UCSD-AML1 (cell line): ENCODE measurements at regions not wholly inside any gene's neighbourhood (a gene's known extent, or its start where the extent isn't known, plus 50 kb on each side); places are given as distances from the start of the nearest gene placed in this dataset.
"Not testable (repeated sequence)": the region's sequence is repeated elsewhere in the genome, so short reads cannot be mapped to it uniquely, and the experiment has no call there.

Experiments
- DNase-seq: peaks from one replicate; lab custom pipeline; 2025; ENCODE audit not compliant: unreplicated experiment; lab: John Stamatoyannopoulos, UW

GRCh38 chr13:78540058-78540457 lies 63.3 kb downstream of the POU4F1 start:
- DNase-seq: no peak

DNA sequence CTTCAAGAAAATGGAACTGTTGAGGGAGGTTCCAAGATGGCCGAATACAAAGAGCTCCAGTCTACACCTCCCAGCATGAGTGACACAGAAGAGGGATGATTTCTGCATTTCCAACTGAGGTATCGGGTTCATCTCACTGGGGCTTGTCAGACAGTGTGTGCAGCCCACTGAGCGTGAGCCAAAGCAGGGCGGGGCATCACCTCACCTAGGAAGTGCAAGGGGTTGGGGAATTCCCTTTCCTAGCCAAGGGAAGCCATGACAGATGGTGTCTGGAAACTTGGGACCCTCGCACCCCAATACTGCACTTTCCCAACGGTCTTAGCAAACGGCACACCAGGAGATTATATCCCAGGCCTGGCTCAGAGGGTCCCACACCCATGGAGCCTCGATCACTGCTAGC lies 77.3 kb downstream of the POU4F1 start:
- DNase-seq: not testable (repeated sequence)

DNA sequence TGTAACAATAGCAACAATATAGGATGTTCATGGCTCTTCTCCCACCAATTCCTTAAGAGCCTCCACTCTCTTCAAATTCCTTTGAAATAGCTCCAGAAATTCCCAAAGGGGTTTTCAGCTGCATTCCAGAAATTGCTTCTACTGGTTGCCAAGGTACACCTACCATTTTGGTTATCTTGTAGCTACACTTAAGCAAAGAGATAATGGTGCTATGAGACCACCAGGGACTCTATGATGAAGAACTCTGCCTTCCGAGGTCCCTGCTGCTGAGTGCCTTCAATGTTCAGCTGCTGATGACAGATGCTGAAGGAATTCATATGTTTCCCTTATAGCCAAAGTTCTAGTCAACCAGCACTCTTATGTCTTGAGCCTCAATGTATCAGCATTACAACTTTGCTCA lies 78.4 kb downstream of the POU4F1 start:
- no peak for DNase-seq

GRCh38 chr13:78521091-78521490 lies 82.3 kb downstream of the POU4F1 start:
- DNase-seq: no peak

DNA sequence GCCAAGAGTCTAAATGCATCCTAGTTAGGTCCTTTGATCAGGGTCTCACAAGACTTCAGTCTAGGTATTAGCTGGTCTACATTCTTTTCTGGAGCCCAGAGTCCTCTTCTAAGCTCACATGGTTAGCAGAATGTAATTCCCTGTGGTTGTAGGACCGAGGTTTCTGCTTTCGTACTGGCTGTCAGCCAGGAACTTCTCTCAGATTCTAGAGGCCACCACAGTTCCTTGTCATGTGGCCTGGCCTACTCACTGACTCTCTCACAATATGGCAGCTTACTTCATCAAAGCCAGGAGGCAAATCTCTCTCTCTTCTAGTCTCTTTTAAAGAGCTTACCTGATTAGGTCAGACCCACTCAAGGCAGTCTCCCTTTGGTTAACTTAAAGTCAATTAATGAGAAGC lies 82.9 kb downstream of the POU4F1 start:
- DNase-seq: no peak

GRCh38 chr13:78518482-78518881 lies 84.9 kb downstream of the POU4F1 start:
- DNase-seq: not testable (repeated sequence)

DNA sequence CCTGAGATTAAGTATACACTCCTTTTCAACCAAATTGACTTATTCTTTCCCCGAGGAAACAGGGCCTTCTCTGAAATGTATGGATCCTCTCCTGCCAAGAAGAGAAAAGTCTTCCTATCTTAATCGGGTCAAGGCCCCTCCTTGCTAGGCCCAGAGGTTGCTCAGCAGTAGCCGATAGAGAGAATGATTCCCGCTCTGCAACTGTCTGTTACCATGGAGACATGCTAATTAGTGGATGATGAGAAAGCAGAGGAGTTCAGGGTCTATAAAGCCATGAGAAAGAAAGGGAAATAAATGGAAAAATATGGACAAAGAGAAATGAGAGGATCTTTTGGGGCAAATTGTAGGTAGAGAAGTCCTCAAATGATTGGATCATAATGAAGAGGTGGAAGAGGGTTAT lies 103.5 kb downstream of the POU4F1 start:
- no peak for DNase-seq

DNA sequence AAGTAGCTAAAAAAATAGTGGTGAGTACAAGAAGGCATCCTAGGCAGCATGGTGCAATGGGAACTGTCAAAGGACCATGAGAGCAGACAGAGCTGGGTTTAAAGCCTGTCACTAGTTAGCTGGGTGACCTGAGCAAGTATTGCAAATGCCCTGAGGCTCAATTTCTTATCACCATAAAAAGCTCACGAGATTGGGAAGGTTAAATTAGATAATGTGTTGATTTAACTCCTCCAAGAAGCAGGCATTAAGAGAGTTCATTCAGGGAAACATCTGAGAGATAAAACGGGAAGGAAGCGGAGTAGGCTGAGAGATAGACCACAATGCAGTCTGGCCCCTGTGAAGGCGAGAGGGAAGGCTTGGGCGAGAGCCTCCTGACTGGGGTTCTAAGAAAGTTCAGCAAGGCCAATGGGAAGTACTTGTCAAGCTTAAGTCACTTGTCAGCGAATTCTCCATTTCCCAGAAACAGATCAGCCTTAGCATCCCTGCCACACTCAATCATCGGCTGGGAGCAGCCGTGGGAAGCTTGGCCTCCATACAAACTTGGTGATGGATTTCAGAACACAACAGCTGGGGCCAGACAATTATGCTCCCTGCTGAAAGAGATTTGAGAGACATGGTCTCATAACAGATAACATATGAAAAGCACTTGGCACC lies 105.5 kb downstream of the POU4F1 start:
- peak; percentile 32 for DNase-seq

GRCh38 chr13:78491978-78492377 lies 111.4 kb downstream of the POU4F1 start:
- no peak for DNase-seq

DNA sequence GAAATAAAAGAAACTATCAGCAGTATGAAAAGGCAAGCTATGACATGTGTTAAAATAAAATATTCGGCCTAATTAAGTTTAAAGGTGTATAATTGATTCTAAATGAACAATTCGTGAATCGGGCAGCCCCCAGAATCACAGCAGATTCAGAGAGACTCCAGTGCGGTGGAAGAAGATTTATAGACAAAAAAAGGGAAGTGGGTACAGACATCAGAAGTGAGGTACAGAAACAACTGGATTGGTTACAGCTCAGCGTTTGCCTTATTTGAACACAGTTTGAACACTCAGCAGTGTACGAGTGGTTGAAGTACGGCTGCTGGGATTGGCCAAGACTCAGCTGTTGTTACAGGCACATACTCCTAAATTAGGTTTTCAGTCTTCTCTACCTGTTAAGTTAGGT lies 113.1 kb downstream of the POU4F1 start:
- not testable (repeated sequence) for DNase-seq

DNA sequence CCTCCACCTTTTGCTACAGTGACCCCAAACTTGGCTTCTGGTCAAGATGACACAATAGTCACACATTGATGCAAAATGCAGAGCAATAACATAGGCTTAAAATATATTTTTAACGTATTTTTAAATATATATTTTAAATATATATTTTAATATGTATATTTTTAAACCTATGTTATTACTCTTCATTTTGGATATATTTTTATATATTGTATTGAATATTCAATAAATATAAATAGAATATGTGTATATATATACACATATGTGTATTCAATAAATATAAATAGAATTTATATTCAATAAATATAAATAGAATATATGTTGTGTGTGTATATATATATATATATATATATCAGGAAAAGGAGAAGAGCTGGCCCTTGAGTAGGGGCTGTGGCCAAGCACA lies 115.6 kb downstream of the POU4F1 start:
- DNase-seq: no peak

- no peak for DNase-seq
Measured at GRCh38 chr13:78485803-78486202, 117.5 kb downstream of the POU4F1 start.

DNA sequence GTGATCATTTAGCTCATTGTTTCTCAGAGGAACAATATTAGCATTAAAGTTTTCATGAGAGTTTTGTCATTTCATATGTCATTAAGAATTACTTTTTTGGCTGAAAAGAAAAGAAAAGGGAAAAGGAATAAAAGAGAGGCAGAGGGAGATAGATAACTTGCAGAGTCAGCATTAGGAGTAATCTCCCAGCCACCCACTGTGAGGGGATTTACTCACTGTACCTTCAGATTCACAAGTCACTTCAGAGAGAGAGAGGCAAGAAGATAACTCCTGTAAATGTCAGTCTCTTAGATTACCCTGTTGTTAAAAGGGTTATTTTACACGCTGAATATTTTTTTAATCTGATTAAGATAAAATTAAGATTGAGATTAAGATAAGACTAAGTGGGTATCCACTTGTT lies 125.2 kb downstream of the POU4F1 start:
- no peak for DNase-seq

DNA sequence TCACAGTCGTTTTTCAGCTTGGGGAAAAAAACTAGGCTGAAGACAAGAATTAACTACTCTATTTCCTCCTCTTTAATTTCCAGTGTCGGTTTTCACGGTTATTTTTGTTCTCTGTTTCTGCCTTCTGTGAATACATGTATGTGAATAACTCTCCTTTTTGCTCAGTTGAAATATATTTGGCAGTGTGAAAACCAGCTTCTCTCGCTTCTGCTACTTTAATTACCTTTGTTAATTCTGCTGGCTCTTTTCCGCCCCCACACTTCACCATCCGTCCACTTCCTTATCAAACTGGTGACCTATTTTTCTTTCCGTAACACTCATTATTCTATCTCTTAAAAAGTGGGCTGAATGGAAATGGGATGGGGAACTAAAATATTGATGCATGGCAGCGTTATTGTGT lies 126.4 kb downstream of the POU4F1 start:
- DNase-seq: no peak

DNA sequence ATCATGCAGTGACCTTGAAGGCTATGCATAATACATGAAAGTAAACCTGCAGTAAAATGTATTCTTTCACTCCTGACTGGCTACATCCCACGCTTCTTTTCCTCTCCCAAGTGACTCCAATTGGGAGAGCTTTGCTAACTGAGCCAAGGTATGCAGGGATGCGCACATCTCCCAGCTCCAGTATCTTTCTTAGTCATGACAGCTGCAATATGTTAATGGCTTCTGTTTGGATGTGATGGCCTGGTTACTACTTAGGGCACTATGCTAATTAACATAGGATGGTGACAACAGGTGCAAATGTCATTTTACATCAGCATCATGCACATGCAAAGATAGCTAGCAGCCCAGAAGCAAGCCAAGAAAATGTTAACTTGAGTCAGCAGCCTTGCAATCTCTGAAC lies 134.7 kb downstream of the POU4F1 start:
- no peak for DNase-seq

GRCh38 chr13:78465250-78465649 lies 138.1 kb downstream of the POU4F1 start:
- DNase-seq: no peak

DNA sequence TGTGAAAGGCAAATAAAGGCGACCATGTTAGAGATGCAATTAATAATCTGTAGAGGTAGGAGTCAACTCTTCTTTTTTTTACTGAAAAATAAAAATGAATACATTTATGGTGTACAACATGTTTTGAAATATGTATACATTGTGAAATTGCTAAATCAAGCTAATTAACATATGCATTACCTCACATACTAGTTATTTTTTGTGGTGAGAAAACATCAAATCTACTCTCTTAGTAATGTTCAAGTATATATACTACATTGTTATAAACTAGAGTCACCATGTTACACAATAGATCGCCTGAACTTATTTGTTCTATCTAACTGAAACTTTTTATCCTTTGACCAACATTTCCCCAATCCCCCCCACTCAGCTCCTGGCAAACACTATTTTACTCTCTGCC lies 143.2 kb downstream of the POU4F1 start:
- DNase-seq: no peak

DNA sequence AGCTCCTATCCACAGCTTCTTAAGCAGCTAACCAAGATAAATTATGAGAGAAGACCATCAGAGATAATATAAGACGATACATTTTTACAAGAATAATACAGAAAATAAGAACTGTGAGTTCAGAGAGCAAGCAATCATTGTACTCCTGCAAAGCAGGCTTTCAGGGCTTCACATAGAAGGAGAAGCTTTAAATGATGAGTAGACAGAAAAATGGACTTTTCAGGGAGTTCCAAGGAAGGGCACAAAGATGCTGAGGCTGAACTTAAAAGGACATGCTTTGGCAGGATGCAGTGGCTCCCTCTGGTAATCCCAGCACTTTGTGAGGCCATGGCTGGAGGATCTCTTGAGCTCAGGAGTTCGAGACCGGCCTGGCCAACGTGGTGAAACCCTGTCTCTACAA lies 159.5 kb downstream of the POU4F1 start:
- DNase-seq: no peak

DNA sequence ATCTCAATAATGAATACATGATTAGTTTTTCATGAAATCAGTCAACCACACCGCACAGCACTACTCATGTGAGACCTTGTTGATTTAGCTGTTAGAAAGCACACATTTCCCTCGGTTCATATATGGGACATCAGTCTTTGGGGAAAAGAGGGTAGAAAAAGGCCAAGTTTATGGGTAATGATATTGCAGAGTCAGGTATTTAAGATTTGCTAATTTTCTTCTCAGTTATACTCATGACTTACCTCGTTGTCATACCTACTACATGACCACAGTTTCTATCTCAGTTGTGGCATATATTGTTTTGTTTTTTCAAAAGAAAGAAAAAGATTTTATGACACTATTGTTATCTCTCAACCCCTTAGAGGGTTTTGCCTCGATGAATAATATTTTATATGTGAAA lies 165.6 kb downstream of the POU4F1 start:
- no peak for DNase-seq

GRCh38 chr13:78436311-78436710 lies 167.0 kb downstream of the POU4F1 start:
- no peak for DNase-seq

- DNase-seq: no peak
Measured at GRCh38 chr13:78431328-78431727, 172.0 kb downstream of the POU4F1 start.

- DNase-seq: no peak
Measured at GRCh38 chr13:78430811-78431210, 172.5 kb downstream of the POU4F1 start.

GRCh38 chr13:78430166-78430791 lies 173.1 kb downstream of the POU4F1 start:
- DNase-seq: no peak
